BLaER1 (cell line): ENCODE measurements at regions not wholly inside any gene's neighbourhood (a gene's known extent, or its start where the extent isn't known, plus 50 kb on each side); places are given as distances from the start of the nearest gene placed in this dataset.

ENCODE experiments used
- H3K27ac ChIP-seq: shearing (Covaris generic); formaldehyde crosslinking; 2 replicates; pipeline ENCODE4 v1.8.1; 2022
- H3K27me3 ChIP-seq: shearing (Covaris generic); formaldehyde crosslinking; 2 replicates; pipeline ENCODE4 v1.8.1; 2022
- H3K36me3 ChIP-seq: shearing (Covaris generic); formaldehyde crosslinking; 2 replicates; pipeline ENCODE4 v1.8.1; 2022
- H3K4me1 ChIP-seq: shearing (Covaris generic); formaldehyde crosslinking; 2 replicates; pipeline ENCODE4 v1.8.1; 2022
- H3K4me2 ChIP-seq: shearing (Covaris generic); formaldehyde crosslinking; 2 replicates; pipeline ENCODE4 v1.8.1; 2022
- H3K4me3 ChIP-seq: shearing (Covaris generic); formaldehyde crosslinking; 2 replicates; pipeline ENCODE4 v1.8.1; 2022
- H3K9ac ChIP-seq: shearing (Covaris generic); formaldehyde crosslinking; 2 replicates; pipeline ENCODE4 v1.8.1; 2022
- H3K9me3 ChIP-seq: shearing (Covaris generic); formaldehyde crosslinking; 2 replicates; pipeline ENCODE4 v1.8.1; 2022
- H4K20me1 ChIP-seq: shearing (Covaris generic); formaldehyde crosslinking; 2 replicates; pipeline ENCODE4 v1.8.1; 2022
- Cebpa-rat ChIP-seq: shearing (Covaris generic); IDR thresholded peaks from 2 replicates; pipeline ENCODE4 v1.8.1; 2022

DNA sequence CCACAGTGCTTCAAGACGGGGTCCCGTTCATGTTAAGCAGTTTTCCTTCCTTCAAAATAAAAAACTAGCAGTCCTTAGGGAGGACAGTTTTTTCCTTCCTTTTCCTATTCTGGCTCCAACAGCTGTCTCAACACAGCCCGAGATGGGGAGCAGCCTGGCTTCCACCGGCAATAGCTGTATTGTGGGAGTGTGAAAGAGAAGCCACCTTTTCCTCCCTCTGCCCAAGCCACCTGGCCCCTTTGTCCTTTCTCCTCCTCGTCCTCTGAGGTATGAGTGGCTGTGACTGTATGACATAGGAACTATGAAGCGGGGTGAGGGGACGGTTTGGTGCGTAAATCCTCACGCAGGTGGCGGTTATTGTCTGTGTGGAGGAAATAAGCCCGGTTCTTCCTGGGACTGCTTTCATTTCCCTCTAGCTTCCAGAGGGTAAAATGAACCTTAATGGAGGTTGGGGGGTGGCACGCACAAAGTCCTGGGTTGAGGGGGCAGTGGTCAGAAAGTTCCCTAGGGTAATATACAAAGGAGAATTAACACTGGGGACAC is 292.0 kb upstream of the DMRT1 start:
- Histone ChIP-seq H3K36me3 (no peaks in the 10 kb centered on the region), H3K9ac (no peak overlapping the region), H3K9me3 (no peaks in the 10 kb centered on the region), H3K4me1 (no peaks in the 10 kb centered on the region), H3K27me3 (no peaks in the 10 kb centered on the region), H3K27ac (no peak overlapping the region), H3K4me3 (no peak overlapping the region), H3K4me2 (no peak overlapping the region), H4K20me1 (no peaks in the 10 kb centered on the region)
- TF ChIP-seq Cebpa-rat: no peak

DNA sequence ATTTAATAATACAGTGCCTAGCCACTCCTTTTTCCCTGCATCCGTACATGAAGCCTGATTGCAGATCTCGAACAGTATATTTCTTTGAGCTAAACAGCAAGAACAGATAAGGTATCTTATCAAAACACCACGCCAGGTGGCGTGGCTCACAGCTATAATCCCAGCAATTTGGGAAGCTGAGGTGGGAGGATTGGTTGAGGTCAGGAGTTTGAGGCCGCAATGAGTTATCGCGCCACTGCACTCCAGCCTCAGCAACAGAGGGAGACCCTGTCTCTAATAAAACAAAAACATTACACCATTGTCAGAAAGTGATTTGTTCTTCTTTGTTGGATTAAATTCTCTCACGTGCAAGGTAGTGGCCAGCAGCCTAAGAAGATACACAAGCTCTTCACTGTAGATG is 291.2 kb upstream of the DMRT1 start:
- no peaks in the 10 kb centered on the region for H3K4me1 ChIP-seq
- H3K4me3 ChIP-seq: no peak overlapping the region
- H3K27ac ChIP-seq: no peak overlapping the region
- no peaks in the 10 kb centered on the region for H3K27me3 ChIP-seq
- H3K9me3 ChIP-seq: no peaks in the 10 kb centered on the region
- H3K36me3 ChIP-seq: no peaks in the 10 kb centered on the region
- H3K4me2 ChIP-seq: no peak overlapping the region
- H4K20me1 ChIP-seq: no peaks in the 10 kb centered on the region
- no peak for TF ChIP-seq Cebpa-rat
- no peak overlapping the region for H3K9ac ChIP-seq

DNA sequence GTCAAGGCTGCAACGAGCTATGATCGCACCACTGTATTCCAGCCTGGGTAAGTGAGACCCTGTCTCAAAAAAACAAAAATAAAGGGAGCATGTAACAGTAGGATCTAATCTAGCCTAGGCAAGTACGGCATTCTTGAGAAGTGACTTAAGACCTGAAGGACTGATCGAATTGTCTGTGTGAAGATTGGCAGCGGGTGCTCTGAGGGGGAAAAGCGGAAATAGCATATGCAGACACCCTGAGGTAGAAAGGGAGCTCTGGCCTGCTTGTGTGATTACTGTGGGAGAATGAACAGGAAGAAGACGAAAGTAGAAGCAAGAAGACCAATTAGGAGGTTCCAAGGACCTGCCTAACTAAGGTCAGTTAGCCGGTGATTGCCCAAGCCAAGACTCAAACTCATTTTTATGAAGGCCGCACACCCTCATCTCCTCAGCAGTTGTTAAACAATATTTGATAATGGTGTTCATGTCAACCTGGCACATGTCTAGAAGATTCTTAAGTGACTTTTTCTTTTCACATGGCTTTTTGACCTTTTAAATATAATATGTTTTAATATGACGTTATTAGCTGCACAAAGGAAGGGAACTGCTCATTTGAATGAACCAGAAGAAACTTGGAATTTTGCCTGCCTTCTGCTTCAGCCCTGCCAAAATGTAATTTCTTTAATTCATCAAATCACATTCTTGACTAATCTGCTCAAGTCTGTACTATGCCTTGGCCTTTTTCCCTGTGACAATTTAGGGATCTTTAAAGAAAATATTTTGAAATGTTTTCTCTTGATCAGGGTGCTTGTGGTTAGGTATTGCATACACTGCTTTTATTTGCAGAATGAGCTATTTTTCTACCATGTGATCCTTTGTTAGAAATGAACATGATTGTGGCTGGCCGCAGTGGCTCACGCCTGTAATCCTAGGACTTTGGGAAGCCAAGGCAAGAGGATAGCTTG is 289.2 kb upstream of the DMRT1 start:
- no peaks in the 10 kb centered on the region for H3K9me3 ChIP-seq
- H3K27me3 ChIP-seq: no peaks in the 10 kb centered on the region
- H3K4me2 ChIP-seq: no peak overlapping the region
- H4K20me1 ChIP-seq: no peaks in the 10 kb centered on the region
- H3K4me3 ChIP-seq: no peak overlapping the region
- H3K4me1 ChIP-seq: no peaks in the 10 kb centered on the region
- H3K9ac ChIP-seq: no peak overlapping the region
- H3K36me3 ChIP-seq: no peaks in the 10 kb centered on the region
- TF ChIP-seq Cebpa-rat: no peak
- no peak overlapping the region for H3K27ac ChIP-seq

DNA sequence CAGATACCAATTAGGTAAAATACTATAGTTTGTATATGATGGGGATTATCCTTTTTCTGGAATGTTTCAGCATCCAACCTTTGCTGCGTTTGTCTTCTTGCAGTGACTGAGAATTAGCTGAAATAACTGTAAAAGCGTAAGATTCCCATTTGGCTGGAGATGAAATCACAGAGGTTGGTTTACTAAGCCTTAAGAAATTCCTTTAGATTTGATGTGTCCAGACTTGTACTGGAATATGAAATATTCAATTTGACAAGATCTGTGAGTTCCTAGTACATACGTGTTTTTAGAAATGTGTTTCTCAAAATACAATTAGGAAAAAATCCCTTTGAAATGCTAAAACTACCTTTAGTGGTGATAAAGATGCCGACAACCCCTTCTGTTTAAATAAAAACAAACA is 286.0 kb upstream of the DMRT1 start:
- Histone ChIP-seq H3K27me3 (no peaks in the 10 kb centered on the region), H3K36me3 (no peaks in the 10 kb centered on the region), H3K4me1 (no peaks in the 10 kb centered on the region), H3K4me3 (no peak overlapping the region), H3K27ac (no peak overlapping the region), H4K20me1 (no peaks in the 10 kb centered on the region), H3K4me2 (no peak overlapping the region), H3K9ac (no peak overlapping the region), H3K9me3 (no peaks in the 10 kb centered on the region)
- TF ChIP-seq Cebpa-rat: no peak

DNA sequence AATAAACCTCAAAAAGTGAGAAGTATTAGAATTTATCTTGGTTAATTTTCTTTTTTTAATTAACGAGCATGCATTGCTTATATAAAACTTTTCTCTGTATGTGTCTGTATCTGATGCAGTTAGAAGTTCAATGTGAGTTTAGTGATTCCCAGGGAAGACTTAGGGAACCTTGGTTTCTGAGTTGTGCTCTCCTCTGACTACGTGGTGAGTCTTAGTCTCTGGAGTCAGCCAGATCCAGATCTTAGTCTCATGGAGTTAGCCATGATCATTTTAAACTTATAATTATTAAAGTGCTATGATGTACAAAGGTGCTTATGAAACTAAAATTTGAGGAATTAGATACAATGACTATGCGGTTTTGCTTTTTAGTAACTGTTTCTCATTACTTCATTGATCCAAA is 285.3 kb upstream of the DMRT1 start:
- no peaks in the 10 kb centered on the region for H3K27me3 ChIP-seq
- no peak overlapping the region for H3K27ac ChIP-seq
- no peaks in the 10 kb centered on the region for H3K4me1 ChIP-seq
- no peaks in the 10 kb centered on the region for H3K36me3 ChIP-seq
- no peak overlapping the region for H3K4me3 ChIP-seq
- TF ChIP-seq Cebpa-rat: no peak
- H4K20me1 ChIP-seq: no peaks in the 10 kb centered on the region
- H3K9ac ChIP-seq: no peak overlapping the region
- no peaks in the 10 kb centered on the region for H3K9me3 ChIP-seq
- no peak overlapping the region for H3K4me2 ChIP-seq

GRCh38 chr9:556675-557074 is 284.8 kb upstream of the DMRT1 start:
- no peak for TF ChIP-seq Cebpa-rat
- no peaks in the 10 kb centered on the region for H3K9me3 ChIP-seq
- no peak overlapping the region for H3K4me2 ChIP-seq
- no peak overlapping the region for H3K27ac ChIP-seq
- H3K4me1 ChIP-seq: no peaks in the 10 kb centered on the region
- no peaks in the 10 kb centered on the region for H4K20me1 ChIP-seq
- no peaks in the 10 kb centered on the region for H3K27me3 ChIP-seq
- no peaks in the 10 kb centered on the region for H3K36me3 ChIP-seq
- H3K9ac ChIP-seq: no peak overlapping the region
- no peak overlapping the region for H3K4me3 ChIP-seq

- no peak overlapping the region for H3K4me2 ChIP-seq
- H3K4me1 ChIP-seq: no peaks in the 10 kb centered on the region
- H4K20me1 ChIP-seq: no peaks in the 10 kb centered on the region
- H3K27ac ChIP-seq: no peak overlapping the region
- TF ChIP-seq Cebpa-rat: no peak
- H3K36me3 ChIP-seq: no peaks in the 10 kb centered on the region
- H3K9ac ChIP-seq: no peak overlapping the region
- H3K4me3 ChIP-seq: no peak overlapping the region
- no peaks in the 10 kb centered on the region for H3K9me3 ChIP-seq
- no peaks in the 10 kb centered on the region for H3K27me3 ChIP-seq
Observed at GRCh38 chr9:557601-558201, 283.8 kb upstream of the DMRT1 start.

- Histone ChIP-seq H3K9ac (no peak overlapping the region), H3K4me3 (no peak overlapping the region), H3K4me2 (no peak overlapping the region), H3K4me1 (no peaks in the 10 kb centered on the region), H3K27ac (no peak overlapping the region), H3K36me3 (no peaks in the 10 kb centered on the region), H4K20me1 (no peaks in the 10 kb centered on the region), H3K9me3 (0 out of 2 replicates have a peak, but pooled peaks cover 7% of the 10 kb centered on the region), H3K27me3 (no peaks in the 10 kb centered on the region)
- no peak for TF ChIP-seq Cebpa-rat
Observed at GRCh38 chr9:561427-561826, 280.1 kb upstream of the DMRT1 start.

DNA sequence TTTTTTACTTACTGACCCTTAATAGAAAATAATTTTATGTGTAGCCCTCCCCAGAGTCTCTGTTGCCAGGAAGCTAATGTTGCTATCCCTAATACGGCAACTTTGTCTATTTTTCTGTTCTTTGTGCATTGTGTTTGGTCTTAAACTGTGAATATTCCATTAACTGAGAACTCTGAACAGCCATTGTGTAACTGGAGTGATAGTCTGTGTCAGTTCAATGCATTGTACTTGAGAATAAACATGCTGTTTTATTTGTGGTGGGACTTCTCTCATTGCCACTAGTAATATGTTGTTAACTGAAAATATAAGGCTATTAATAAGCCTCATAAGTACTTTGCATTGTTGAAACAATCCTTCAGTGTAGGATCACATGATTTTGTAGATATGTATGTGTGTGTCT is 278.3 kb upstream of the DMRT1 start:
- no peaks in the 10 kb centered on the region for H4K20me1 ChIP-seq
- 0 out of 2 replicates have a peak, but pooled peaks cover 4% of the 10 kb centered on the region for H3K4me1 ChIP-seq
- H3K4me2 ChIP-seq: no peak overlapping the region
- no peaks in the 10 kb centered on the region for H3K27me3 ChIP-seq
- H3K9me3 ChIP-seq: peaks cover 14% of the 10 kb centered on the region; the same call in 1 of the 2 replicates
- no peaks in the 10 kb centered on the region for H3K36me3 ChIP-seq
- no peak overlapping the region for H3K27ac ChIP-seq
- no peak overlapping the region for H3K9ac ChIP-seq
- H3K4me3 ChIP-seq: no peak overlapping the region
- no peak for TF ChIP-seq Cebpa-rat

DNA sequence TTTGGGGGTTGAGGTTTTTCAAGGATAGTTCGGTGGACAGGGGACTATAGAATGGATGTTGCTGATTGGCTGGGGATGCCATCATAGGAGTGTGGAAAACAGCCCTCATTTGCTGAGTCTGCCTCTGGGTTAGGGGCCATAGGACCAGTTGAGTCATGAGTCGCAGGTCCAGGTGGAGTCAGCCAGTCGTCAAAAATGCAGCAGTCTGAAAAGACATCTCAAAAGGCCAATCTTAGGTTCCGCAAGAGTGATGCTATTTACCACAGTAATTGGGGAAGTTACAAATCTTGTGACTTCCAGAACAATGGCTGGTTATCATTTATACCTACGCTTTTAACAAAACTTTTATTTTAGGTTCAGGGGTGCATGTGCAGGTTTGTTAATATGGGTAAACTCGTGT is 276.0 kb upstream of the DMRT1 start:
- Histone ChIP-seq H3K27me3 (no peaks in the 10 kb centered on the region), H3K4me2 (no peak overlapping the region), H4K20me1 (no peaks in the 10 kb centered on the region), H3K9me3 (peaks cover 14% of the 10 kb centered on the region; the same call in 1 of the 2 replicates), H3K36me3 (no peaks in the 10 kb centered on the region), H3K9ac (no peak overlapping the region), H3K4me3 (no peak overlapping the region), H3K4me1 (0 out of 2 replicates have a peak, but pooled peaks cover 4% of the 10 kb centered on the region), H3K27ac (no peak overlapping the region)
- TF ChIP-seq Cebpa-rat: no peak
